Body of pancreas (tissue), 4 donors: ENCODE measurements at regions not wholly inside any gene's neighbourhood (a gene's known extent, or its start where the extent isn't known, plus 50 kb on each side); places are given as distances from the start of the nearest gene placed in this dataset.

Source experiments
- CTCF ChIP-seq, 7 experiments: fragments of 450-650 bp in 4 of 7; fragments of 200-600 bp in 3 of 7; sonication (generic) in 3 of 7; IDR thresholded peaks; one replicate each; pipeline ENCODE4 v1.5.1; 2016 to 2019; ENCODE audit warnings: antibody characterized with exemption in 7 of 7
- POLR2A ChIP-seq, 3 donors: fragments of 450-650 bp; IDR thresholded peaks; one replicate each; pipeline ENCODE4 v1.6.1; 2016; ENCODE audit warnings: antibody characterized with exemption in 3 of 3, mild to moderate bottlenecking in 2 of 3

- peak; percentile 27 to 70 (median 66) for TF ChIP-seq CTCF (IDR thresholded peaks at IDR 0.05)
- TF ChIP-seq POLR2A (IDR thresholded peaks at IDR 0.05): no peak
Measured at GRCh38 chr15:35751413-35752133, 205.6 kb upstream of the DPH6 start.
